ENCODE measurements at regions not wholly inside any gene's neighbourhood (a gene's known extent, or its start where the extent isn't known, plus 50 kb on each side); places are given as distances from the start of the nearest gene placed in this dataset.

- TF ChIP-seq, protein P1, sequence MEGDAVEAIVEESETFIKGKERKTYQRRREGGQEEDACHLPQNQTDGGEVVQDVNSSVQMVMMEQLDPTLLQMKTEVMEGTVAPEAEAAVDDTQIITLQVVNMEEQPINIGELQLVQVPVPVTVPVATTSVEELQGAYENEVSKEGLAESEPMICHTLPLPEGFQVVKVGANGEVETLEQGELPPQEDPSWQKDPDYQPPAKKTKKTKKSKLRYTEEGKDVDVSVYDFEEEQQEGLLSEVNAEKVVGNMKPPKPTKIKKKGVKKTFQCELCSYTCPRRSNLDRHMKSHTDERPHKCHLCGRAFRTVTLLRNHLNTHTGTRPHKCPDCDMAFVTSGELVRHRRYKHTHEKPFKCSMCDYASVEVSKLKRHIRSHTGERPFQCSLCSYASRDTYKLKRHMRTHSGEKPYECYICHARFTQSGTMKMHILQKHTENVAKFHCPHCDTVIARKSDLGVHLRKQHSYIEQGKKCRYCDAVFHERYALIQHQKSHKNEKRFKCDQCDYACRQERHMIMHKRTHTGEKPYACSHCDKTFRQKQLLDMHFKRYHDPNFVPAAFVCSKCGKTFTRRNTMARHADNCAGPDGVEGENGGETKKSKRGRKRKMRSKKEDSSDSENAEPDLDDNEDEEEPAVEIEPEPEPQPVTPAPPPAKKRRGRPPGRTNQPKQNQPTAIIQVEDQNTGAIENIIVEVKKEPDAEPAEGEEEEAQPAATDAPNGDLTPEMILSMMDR (IDR thresholded peaks at IDR 0.05; ENCODE audit: low read depth, low read length), result no peak
- DNase-seq (ENCODE audit: low read depth in 2 of 2), result peak in 1 of 2 donors; percentile 46
- H3K4me3 ChIP-seq (replicated peaks in 1 of 2; ENCODE audit: low read depth in 2 of 2, low read length in 2 of 2), result no peak overlapping the region
These were observed 100.4 kb upstream of the SLC44A1 start for GRCh38 chr9:105144076-105144475.

DNA sequence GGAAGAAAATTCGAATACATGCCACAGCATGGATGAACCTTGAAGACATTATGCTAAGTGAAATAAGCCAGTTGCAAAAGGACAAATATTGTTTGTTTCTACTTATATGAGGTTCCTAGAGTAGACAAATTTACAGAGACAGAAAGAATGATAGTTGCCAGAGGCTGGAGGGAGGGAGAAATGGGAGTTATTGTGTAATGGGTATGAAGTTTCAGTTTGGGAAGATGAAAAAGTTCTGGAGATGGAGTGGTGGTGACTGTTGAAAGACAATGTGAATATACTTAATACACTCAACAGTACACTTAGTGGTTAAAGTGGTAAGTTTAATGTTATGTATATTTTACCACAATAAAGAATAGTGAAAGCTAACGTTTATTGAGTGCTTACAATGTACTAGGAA, 99.6 kb upstream of the SLC44A1 start:
- H3K4me3 ChIP-seq (replicated peaks in 1 of 2; ENCODE audit: low read depth in 2 of 2, low read length in 2 of 2), result no peak overlapping the region
- DNase-seq (ENCODE audit: low read depth in 2 of 2), result no peak
- TF ChIP-seq, protein P1 (IDR thresholded peaks at IDR 0.05; ENCODE audit: low read depth, low read length), result no peak

DNA sequence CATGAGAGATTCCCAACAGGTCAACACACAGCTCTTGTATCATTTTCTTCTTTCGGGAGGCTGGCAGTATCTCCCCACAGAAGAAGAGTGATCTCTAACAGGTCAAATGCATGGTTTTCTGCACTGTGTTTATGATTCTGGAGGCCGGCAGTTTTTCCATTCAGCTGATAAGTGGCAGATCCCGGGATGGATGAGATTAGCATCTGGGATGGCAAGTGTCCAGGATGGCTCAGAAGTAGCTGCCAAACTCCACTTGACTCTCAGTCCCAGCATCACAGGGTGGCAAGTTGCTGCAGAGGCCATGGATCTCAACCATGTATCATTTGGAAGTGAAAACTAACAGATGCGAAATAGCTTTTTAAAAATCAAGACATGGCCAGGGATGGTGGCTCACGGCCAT, 97.8 kb upstream of the SLC44A1 start:
- TF ChIP-seq, protein P1 (IDR thresholded peaks at IDR 0.05; ENCODE audit: low read depth, low read length), result no peak
- no peak for DNase-seq (ENCODE audit: low read depth in 2 of 2)
- H3K4me3 ChIP-seq (replicated peaks in 1 of 2; ENCODE audit: low read depth in 2 of 2, low read length in 2 of 2), result no peak overlapping the region

GRCh38 chr9:105147110-105147871, 97.2 kb upstream of the SLC44A1 start:
- no peak for DNase-seq (ENCODE audit: low read depth in 2 of 2)
- TF ChIP-seq, protein P1 (IDR thresholded peaks at IDR 0.05; ENCODE audit: low read depth, low read length), result no peak
- no peak overlapping the region for H3K4me3 ChIP-seq (replicated peaks in 1 of 2; ENCODE audit: low read depth in 2 of 2, low read length in 2 of 2)

DNA sequence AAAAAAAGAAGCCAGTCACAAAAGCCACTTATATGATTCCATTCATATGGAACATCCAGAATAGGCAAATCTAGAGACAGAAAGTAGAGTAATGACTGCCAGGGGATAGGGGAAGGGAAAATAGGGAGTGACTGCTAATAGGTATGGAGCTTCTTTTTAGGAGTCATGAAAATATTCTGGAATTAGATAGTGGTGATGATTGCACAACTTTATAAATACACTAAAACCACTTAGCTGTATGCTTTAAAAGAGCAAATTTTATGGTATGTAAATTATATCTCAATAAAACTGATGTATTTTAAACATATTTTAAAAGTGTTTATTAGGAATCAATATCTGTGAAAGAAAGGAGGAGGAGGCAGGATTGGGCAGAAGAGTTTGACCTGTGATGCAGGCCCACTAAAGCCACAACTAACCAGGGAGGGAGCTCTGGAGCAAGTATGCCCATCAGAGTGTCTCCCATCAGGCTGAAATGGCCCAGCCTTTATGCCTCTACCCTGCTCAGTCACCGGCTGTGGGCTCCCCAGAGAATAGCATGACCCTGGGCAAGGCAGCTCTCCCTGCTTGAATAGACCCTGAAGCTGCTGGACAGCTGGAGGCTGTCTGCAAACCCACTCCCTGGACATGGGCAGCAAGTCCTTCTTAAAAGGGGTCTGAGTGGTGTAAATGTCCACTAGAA, 96.0 kb upstream of the SLC44A1 start:
- TF ChIP-seq, protein P1 (IDR thresholded peaks at IDR 0.05; ENCODE audit: low read depth, low read length), result peak; percentile 9
- H3K4me3 ChIP-seq (replicated peaks in 1 of 2; ENCODE audit: low read depth in 2 of 2, low read length in 2 of 2), result no peak overlapping the region
- no peak for DNase-seq (ENCODE audit: low read depth in 2 of 2)

GRCh38 chr9:105150991-105151685, 93.3 kb upstream of the SLC44A1 start:
- TF ChIP-seq, protein P1 (IDR thresholded peaks at IDR 0.05; ENCODE audit: low read depth, low read length), result no peak
- H3K4me3 ChIP-seq (replicated peaks in 1 of 2; ENCODE audit: low read depth in 2 of 2, low read length in 2 of 2), result no peak overlapping the region
- DNase-seq (ENCODE audit: low read depth in 2 of 2), result peak; percentile 23 to 63
